Hepatocyte (in vitro differentiated cells): ENCODE measurements at regions not wholly inside any gene's neighbourhood (a gene's known extent, or its start where the extent isn't known, plus 50 kb on each side); places are given as distances from the start of the nearest gene placed in this dataset.

Experiments used
- EZH2 ChIP-seq: fragments of 200-600 bp; sonication (generic); IDR thresholded peaks from 2 replicates; pipeline ENCODE4 v1.6.1; 2016; ENCODE audit warnings: antibody characterized with exemption, mild to moderate bottlenecking, borderline replicate concordance
- EZH2phosphoT487 ChIP-seq: fragments of 200-600 bp; sonication (generic); IDR thresholded peaks from one replicate; pipeline ENCODE4 v1.6.1; 2018; ENCODE audit warnings: antibody characterized with exemption, mild to moderate bottlenecking, low read depth, moderate library complexity; ENCODE audit not compliant: unreplicated experiment, severe bottlenecking
- TF ChIP-seq, protein P1 (sequence below): fragments of 200-600 bp; sonication (generic); IDR thresholded peaks from 2 replicates; pipeline ENCODE4 v1.5.1; 2016; ENCODE audit warnings: antibody characterized with exemption, mild to moderate bottlenecking; ENCODE audit not compliant: poor library complexity

DNA sequence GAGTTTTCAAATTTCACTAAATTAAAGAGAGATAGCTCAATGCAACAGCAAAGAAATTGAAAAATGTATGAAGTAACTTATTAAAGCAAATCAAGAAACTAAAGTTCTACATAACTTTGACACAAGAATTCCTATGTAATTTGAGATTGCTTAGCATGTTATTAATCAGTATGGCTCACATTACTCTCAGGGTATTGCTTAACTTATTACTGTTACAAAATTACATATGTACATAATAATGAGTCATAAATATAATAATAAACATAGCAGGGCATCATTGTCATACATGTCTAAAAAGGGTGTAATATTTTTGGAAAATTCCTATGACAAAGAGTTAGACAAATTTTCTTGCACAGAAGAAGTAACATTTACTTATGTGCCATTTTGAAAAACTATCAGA, 75.0 kb downstream of the ZWINT start:
- TF ChIP-seq, protein P1, sequence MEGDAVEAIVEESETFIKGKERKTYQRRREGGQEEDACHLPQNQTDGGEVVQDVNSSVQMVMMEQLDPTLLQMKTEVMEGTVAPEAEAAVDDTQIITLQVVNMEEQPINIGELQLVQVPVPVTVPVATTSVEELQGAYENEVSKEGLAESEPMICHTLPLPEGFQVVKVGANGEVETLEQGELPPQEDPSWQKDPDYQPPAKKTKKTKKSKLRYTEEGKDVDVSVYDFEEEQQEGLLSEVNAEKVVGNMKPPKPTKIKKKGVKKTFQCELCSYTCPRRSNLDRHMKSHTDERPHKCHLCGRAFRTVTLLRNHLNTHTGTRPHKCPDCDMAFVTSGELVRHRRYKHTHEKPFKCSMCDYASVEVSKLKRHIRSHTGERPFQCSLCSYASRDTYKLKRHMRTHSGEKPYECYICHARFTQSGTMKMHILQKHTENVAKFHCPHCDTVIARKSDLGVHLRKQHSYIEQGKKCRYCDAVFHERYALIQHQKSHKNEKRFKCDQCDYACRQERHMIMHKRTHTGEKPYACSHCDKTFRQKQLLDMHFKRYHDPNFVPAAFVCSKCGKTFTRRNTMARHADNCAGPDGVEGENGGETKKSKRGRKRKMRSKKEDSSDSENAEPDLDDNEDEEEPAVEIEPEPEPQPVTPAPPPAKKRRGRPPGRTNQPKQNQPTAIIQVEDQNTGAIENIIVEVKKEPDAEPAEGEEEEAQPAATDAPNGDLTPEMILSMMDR: no peak
- TF ChIP-seq EZH2 (no peak), EZH2phosphoT487 (no peak)
